ENCODE measurements at regions not wholly inside any gene's neighbourhood (a gene's known extent, or its start where the extent isn't known, plus 50 kb on each side); places are given as distances from the start of the nearest gene placed in this dataset.

GRCh38 chr3:116808725-116809124 lies 99.1 kb downstream of the TUSC7 start:
- Histone ChIP-seq H3K9me3 (ENCODE audit: insufficient read depth, low read depth) (no peaks in the 10 kb centered on the region), H3K9me2 (ENCODE audit: insufficient read depth) (no peaks in the 10 kb centered on the region), H2AFZ (no peak overlapping the region), H3K4me1 (replicated peaks; ENCODE audit: insufficient read depth) (no peaks in the 10 kb centered on the region), H3K79me2 (ENCODE audit: low read depth) (no peaks in the 10 kb centered on the region), H3K27ac (no peak overlapping the region), H3K4me2 (no peak overlapping the region), H3K27me3 (ENCODE audit: insufficient read depth, low read depth) (no peaks in the 10 kb centered on the region), H3K36me3 (ENCODE audit: low read depth) (no peaks in the 10 kb centered on the region), H3K4me3 (no peak overlapping the region), H4K20me1 (ENCODE audit: insufficient read depth) (no peaks in the 10 kb centered on the region), H3F3A (ENCODE audit: insufficient read depth, low read depth) (no peaks in the 10 kb centered on the region)
- intact Hi-C loops (cut with micrococcal nuclease; ENCODE audit: unreplicated experiment) = no loop called here
- POLR2A ChIA-PET (ENCODE audit: unreplicated experiment) = no interaction called here
- no peak for TF ChIP-seq CTCF (conservative IDR thresholded peaks at IDR 0.05)
- no peak for TF ChIP-seq EZH2 (IDR thresholded peaks at IDR 0.05; ENCODE audit: low read depth)
- no TSS peak for BruUV-seq (replicated peaks)
- CTCF ChIA-PET = no interaction called here
- no peak for DNase-seq

GRCh38 chr3:116809208-116809607 lies 99.6 kb downstream of the TUSC7 start:
- Histone ChIP-seq H3K9me2 (ENCODE audit: insufficient read depth) (no peaks in the 10 kb centered on the region), H3K79me2 (ENCODE audit: low read depth) (no peaks in the 10 kb centered on the region), H4K20me1 (ENCODE audit: insufficient read depth) (no peaks in the 10 kb centered on the region), H3K4me2 (no peak overlapping the region), H2AFZ (no peak overlapping the region), H3K36me3 (ENCODE audit: low read depth) (no peaks in the 10 kb centered on the region), H3K27me3 (ENCODE audit: insufficient read depth, low read depth) (no peaks in the 10 kb centered on the region), H3K27ac (no peak overlapping the region), H3K4me1 (replicated peaks; ENCODE audit: insufficient read depth) (no peaks in the 10 kb centered on the region), H3F3A (ENCODE audit: insufficient read depth, low read depth) (no peaks in the 10 kb centered on the region), H3K4me3 (no peak overlapping the region), H3K9me3 (ENCODE audit: insufficient read depth, low read depth) (no peaks in the 10 kb centered on the region)
- ChIA-PET CTCF (no interaction called here), POLR2A (ENCODE audit: unreplicated experiment) (no interaction called here)
- intact Hi-C loops (cut with micrococcal nuclease; ENCODE audit: unreplicated experiment) = no loop called here
- DNase-seq = no peak
- TF ChIP-seq EZH2 (IDR thresholded peaks at IDR 0.05; ENCODE audit: low read depth) = no peak
- no TSS peak for BruUV-seq (replicated peaks)

GRCh38 chr3:116811754-116812153 lies 102.2 kb downstream of the TUSC7 start:
- ChIA-PET POLR2A (ENCODE audit: unreplicated experiment) (no interaction called here), CTCF (no interaction called here)
- no TSS peak for BruUV-seq (replicated peaks)

More at GRCh38 chr3:116811754-116812153, 102.2 kb downstream of the TUSC7 start:
- Histone ChIP-seq H2AFZ (no peak overlapping the region), H3F3A (ENCODE audit: insufficient read depth, low read depth) (no peaks in the 10 kb centered on the region), H4K20me1 (ENCODE audit: insufficient read depth) (no peaks in the 10 kb centered on the region), H3K9me3 (ENCODE audit: insufficient read depth, low read depth) (no peaks in the 10 kb centered on the region), H3K4me3 (no peak overlapping the region), H3K27ac (no peak overlapping the region), H3K27me3 (ENCODE audit: insufficient read depth, low read depth) (no peaks in the 10 kb centered on the region), H3K36me3 (ENCODE audit: low read depth) (no peaks in the 10 kb centered on the region), H3K79me2 (ENCODE audit: low read depth) (no peaks in the 10 kb centered on the region), H3K4me1 (replicated peaks; ENCODE audit: insufficient read depth) (no peaks in the 10 kb centered on the region), H3K4me2 (no peak overlapping the region), H3K9me2 (ENCODE audit: insufficient read depth) (no peaks in the 10 kb centered on the region)
- intact Hi-C loops (cut with micrococcal nuclease; ENCODE audit: unreplicated experiment) = no loop called here
- TF ChIP-seq CTCF (conservative IDR thresholded peaks at IDR 0.05) (no peak), EZH2 (IDR thresholded peaks at IDR 0.05; ENCODE audit: low read depth) (no peak)
- DNase-seq = no peak

All from PC-9 (cell line).